IPS-18c (cell line): ENCODE measurements at regions not wholly inside any gene's neighbourhood (a gene's known extent, or its start where the extent isn't known, plus 50 kb on each side); places are given as distances from the start of the nearest gene placed in this dataset.
A peak's percentile ranks its signal among the peaks of the same experiment; 100 is the strongest.

Experiments used
- H3K4me3 ChIP-seq: 2 replicates; pipeline ENCODE4 v1.7.0; 2013; ENCODE audit warnings: low read depth, mild to moderate bottlenecking, low read length, moderate library complexity; ENCODE audit not compliant: insufficient read depth
- H3K9me3 ChIP-seq: one replicate; pipeline ENCODE4 v1.6.1; 2013; ENCODE audit warnings: mild to moderate bottlenecking, low read length, moderate library complexity; ENCODE audit not compliant: control insufficient read depth, insufficient read depth

GRCh38 chr14:61201171-61201570 lies 80.0 kb downstream of the TMEM30B start:
- no peak overlapping the region for H3K4me3 ChIP-seq
- H3K9me3 ChIP-seq: no peaks in the 10 kb centered on the region

- Histone ChIP-seq H3K9me3 (no peaks in the 10 kb centered on the region), H3K4me3 (no peak overlapping the region)
Measured at GRCh38 chr14:61197416-61197815, 83.7 kb downstream of the TMEM30B start.

GRCh38 chr14:61196792-61197191 lies 84.3 kb downstream of the TMEM30B start:
- Histone ChIP-seq H3K9me3 (no peaks in the 10 kb centered on the region), H3K4me3 (no peak overlapping the region)

GRCh38 chr14:61196034-61196433 lies 85.1 kb downstream of the TMEM30B start:
- no peak overlapping the region for H3K4me3 ChIP-seq
- no peaks in the 10 kb centered on the region for H3K9me3 ChIP-seq

- H3K9me3 ChIP-seq: no peaks in the 10 kb centered on the region
- H3K4me3 ChIP-seq: no peak overlapping the region
Measured at GRCh38 chr14:61193476-61193875, 87.7 kb downstream of the TMEM30B start.

GRCh38 chr14:61192989-61193388 lies 88.1 kb downstream of the TMEM30B start:
- H3K4me3 ChIP-seq: no peak overlapping the region

GRCh38 chr14:61191733-61192132 lies 89.4 kb downstream of the TMEM30B start:
- H3K4me3 ChIP-seq: no peak overlapping the region
- H3K9me3 ChIP-seq: no peaks in the 10 kb centered on the region

More at GRCh38 chr14:61192989-61193388, 88.1 kb downstream of the TMEM30B start:
- H3K9me3 ChIP-seq: no peaks in the 10 kb centered on the region

- no peak overlapping the region for H3K4me3 ChIP-seq
- no peaks in the 10 kb centered on the region for H3K9me3 ChIP-seq
Measured at GRCh38 chr14:61190341-61190740, 90.8 kb downstream of the TMEM30B start.

GRCh38 chr14:61188978-61189808 lies 91.9 kb downstream of the TMEM30B start:
- no peaks in the 10 kb centered on the region for H3K9me3 ChIP-seq
- H3K4me3 ChIP-seq: peak overlapping the region; percentile 32; the same call in 1 of the 2 replicates

GRCh38 chr14:61188196-61188595 lies 92.9 kb downstream of the TMEM30B start:
- Histone ChIP-seq H3K9me3 (no peaks in the 10 kb centered on the region), H3K4me3 (peak overlapping the region; percentile 20; the same call in 1 of the 2 replicates)

- H3K4me3 ChIP-seq: no peak overlapping the region
- H3K9me3 ChIP-seq: no peaks in the 10 kb centered on the region
Measured at GRCh38 chr14:61187196-61187905, 93.8 kb downstream of the TMEM30B start.

GRCh38 chr14:61186341-61187195 lies 94.6 kb downstream of the TMEM30B start:
- Histone ChIP-seq H3K9me3 (no peaks in the 10 kb centered on the region), H3K4me3 (no peak overlapping the region)

- Histone ChIP-seq H3K4me3 (no peak overlapping the region), H3K9me3 (no peaks in the 10 kb centered on the region)
Measured at GRCh38 chr14:61185534-61185933, 95.6 kb downstream of the TMEM30B start.

GRCh38 chr14:61184112-61184511 lies 97.0 kb downstream of the TMEM30B start:
- H3K4me3 ChIP-seq: no peak overlapping the region
- H3K9me3 ChIP-seq: no peaks in the 10 kb centered on the region

- Histone ChIP-seq H3K4me3 (no peak overlapping the region), H3K9me3 (no peaks in the 10 kb centered on the region)
Measured at GRCh38 chr14:61183196-61183885, 97.8 kb downstream of the TMEM30B start.

- H3K4me3 ChIP-seq: no peak overlapping the region
Measured at GRCh38 chr14:61179796-61180398, 101.2 kb downstream of the TMEM30B start.

More at GRCh38 chr14:61179796-61180398, 101.2 kb downstream of the TMEM30B start:
- H3K9me3 ChIP-seq: no peaks in the 10 kb centered on the region
